ENCODE measurements at regions not wholly inside any gene's neighbourhood (a gene's known extent, or its start where the extent isn't known, plus 50 kb on each side); places are given as distances from the start of the nearest gene placed in this dataset.

GRCh38 chr22:47612311-47612910 is 850.0 kb downstream of the TBC1D22A start:
- WGBS (ENCODE audit: insufficient coverage) = 82% methylated on average over 17 of the region's 17 CpGs
- intact Hi-C loops (cut with micrococcal nuclease) = no loop called here
- H3K36me3 Mint-ChIP-seq = no peaks in the 10 kb centered on the region
- TF ChIP-seq, protein P1, sequence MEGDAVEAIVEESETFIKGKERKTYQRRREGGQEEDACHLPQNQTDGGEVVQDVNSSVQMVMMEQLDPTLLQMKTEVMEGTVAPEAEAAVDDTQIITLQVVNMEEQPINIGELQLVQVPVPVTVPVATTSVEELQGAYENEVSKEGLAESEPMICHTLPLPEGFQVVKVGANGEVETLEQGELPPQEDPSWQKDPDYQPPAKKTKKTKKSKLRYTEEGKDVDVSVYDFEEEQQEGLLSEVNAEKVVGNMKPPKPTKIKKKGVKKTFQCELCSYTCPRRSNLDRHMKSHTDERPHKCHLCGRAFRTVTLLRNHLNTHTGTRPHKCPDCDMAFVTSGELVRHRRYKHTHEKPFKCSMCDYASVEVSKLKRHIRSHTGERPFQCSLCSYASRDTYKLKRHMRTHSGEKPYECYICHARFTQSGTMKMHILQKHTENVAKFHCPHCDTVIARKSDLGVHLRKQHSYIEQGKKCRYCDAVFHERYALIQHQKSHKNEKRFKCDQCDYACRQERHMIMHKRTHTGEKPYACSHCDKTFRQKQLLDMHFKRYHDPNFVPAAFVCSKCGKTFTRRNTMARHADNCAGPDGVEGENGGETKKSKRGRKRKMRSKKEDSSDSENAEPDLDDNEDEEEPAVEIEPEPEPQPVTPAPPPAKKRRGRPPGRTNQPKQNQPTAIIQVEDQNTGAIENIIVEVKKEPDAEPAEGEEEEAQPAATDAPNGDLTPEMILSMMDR (IDR thresholded peaks at IDR 0.05) = no peak
- no peaks in the 10 kb centered on the region for H3K9me3 Mint-ChIP-seq
- H3K4me1 Mint-ChIP-seq = no peaks in the 10 kb centered on the region
- Histone ChIP-seq H3K4me3 (ENCODE audit: low read length) (no peak overlapping the region), H3K27ac (ENCODE audit: low read length) (no peak overlapping the region), H3K27me3 (ENCODE audit: control insufficient read depth, insufficient read depth, low read length) (no peaks in the 10 kb centered on the region), H3K4me1 (ENCODE audit: control insufficient read depth, insufficient read depth, low read length) (no peaks in the 10 kb centered on the region), H3K9me3 (ENCODE audit: control insufficient read depth, insufficient read depth, low read length) (no peaks in the 10 kb centered on the region), H3K36me3 (ENCODE audit: control insufficient read depth, insufficient read depth, low read length) (no peaks in the 10 kb centered on the region)
- no peak overlapping the region for H3K4me3 Mint-ChIP-seq
- no peak for DNase-seq
- H3K27ac Mint-ChIP-seq = no peak overlapping the region
- no peak for ATAC-seq
- H3K27me3 Mint-ChIP-seq (ENCODE audit: low read depth in 2 of 2) = peaks cover 0 to 5% of the 10 kb centered on the region in 2 donors

DNA sequence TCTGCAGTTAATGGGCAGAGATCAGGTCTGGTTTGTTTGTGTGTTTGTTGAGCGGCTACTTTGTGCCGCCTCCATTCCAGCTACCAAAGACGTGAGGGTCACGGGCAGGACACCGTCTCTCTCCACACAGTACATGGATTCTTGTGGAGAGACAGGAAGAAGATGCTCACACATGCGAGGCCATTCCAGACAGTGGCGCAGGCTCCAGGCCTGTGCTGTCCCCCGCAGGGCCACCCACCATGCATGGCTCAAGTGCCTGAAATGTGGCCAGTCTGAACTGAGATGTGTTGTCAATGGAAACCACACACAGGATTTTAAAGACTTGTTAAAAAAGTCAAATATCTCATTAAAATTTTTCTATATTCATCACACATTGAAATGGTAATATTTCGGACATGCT is 848.3 kb downstream of the TBC1D22A start:
- Histone ChIP-seq H3K36me3 (ENCODE audit: control insufficient read depth, insufficient read depth, low read length) (no peaks in the 10 kb centered on the region), H3K27me3 (ENCODE audit: control insufficient read depth, insufficient read depth, low read length) (no peaks in the 10 kb centered on the region), H3K9me3 (ENCODE audit: control insufficient read depth, insufficient read depth, low read length) (no peaks in the 10 kb centered on the region), H3K27ac (ENCODE audit: low read length) (no peak overlapping the region), H3K4me1 (ENCODE audit: control insufficient read depth, insufficient read depth, low read length) (no peaks in the 10 kb centered on the region), H3K4me3 (ENCODE audit: low read length) (no peak overlapping the region)
- 92% methylated on average over 8 of the region's 9 CpGs for WGBS (ENCODE audit: insufficient coverage)
- no peak overlapping the region for H3K4me3 Mint-ChIP-seq
- DNase-seq (no peak), ATAC-seq (no peak)
- intact Hi-C loops (cut with micrococcal nuclease) = no loop called here
- peaks cover 0 to 5% of the 10 kb centered on the region in 2 donors for H3K27me3 Mint-ChIP-seq (ENCODE audit: low read depth in 2 of 2)
- H3K9me3 Mint-ChIP-seq = no peaks in the 10 kb centered on the region
- H3K4me1 Mint-ChIP-seq = no peaks in the 10 kb centered on the region
- no peaks in the 10 kb centered on the region for H3K36me3 Mint-ChIP-seq
- TF ChIP-seq, protein P1 (IDR thresholded peaks at IDR 0.05) = no peak
- no peak overlapping the region for H3K27ac Mint-ChIP-seq

DNA sequence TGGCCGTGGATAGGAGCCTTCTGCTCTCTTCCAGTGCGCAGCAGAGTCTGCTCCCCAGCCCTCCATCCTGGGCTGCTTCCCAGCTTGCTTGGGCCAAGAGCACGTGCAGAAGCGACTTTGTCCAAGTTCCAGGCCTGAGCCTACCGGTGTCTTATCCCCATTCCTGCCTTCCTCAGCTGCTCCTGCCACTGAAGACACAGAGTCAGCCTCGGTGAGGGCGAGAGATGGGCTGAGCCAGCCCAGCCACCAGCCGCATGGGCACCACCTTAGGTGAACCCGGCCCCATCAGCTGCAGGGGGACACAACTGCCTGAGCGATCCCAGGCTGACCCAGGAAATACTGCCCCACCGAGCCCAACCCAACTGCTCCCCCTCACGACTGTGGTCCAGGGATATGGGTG is 847.8 kb downstream of the TBC1D22A start:
- 86% methylated on average over 12 of the region's 12 CpGs for WGBS (ENCODE audit: insufficient coverage)
- DNase-seq = no peak
- H3K9me3 Mint-ChIP-seq = no peaks in the 10 kb centered on the region
- Histone ChIP-seq H3K4me3 (ENCODE audit: low read length) (no peak overlapping the region), H3K27me3 (ENCODE audit: control insufficient read depth, insufficient read depth, low read length) (no peaks in the 10 kb centered on the region), H3K9me3 (ENCODE audit: control insufficient read depth, insufficient read depth, low read length) (no peaks in the 10 kb centered on the region), H3K27ac (ENCODE audit: low read length) (no peak overlapping the region), H3K36me3 (ENCODE audit: control insufficient read depth, insufficient read depth, low read length) (no peaks in the 10 kb centered on the region), H3K4me1 (ENCODE audit: control insufficient read depth, insufficient read depth, low read length) (no peaks in the 10 kb centered on the region)
- H3K27me3 Mint-ChIP-seq (ENCODE audit: low read depth in 2 of 2) = peaks cover 0 to 5% of the 10 kb centered on the region in 2 donors
- no peaks in the 10 kb centered on the region for H3K4me1 Mint-ChIP-seq
- no peak overlapping the region for H3K4me3 Mint-ChIP-seq
- H3K36me3 Mint-ChIP-seq = no peaks in the 10 kb centered on the region
- TF ChIP-seq, protein P1 (IDR thresholded peaks at IDR 0.05) = no peak
- intact Hi-C loops (cut with micrococcal nuclease) = no loop called here
- no peak overlapping the region for H3K27ac Mint-ChIP-seq
- ATAC-seq = no peak

GRCh38 chr22:47609653-47610052 is 847.2 kb downstream of the TBC1D22A start:
- TF ChIP-seq, protein P1 (IDR thresholded peaks at IDR 0.05) = no peak
- Mint-ChIP-seq H3K27ac (no peak overlapping the region), H3K9me3 (no peaks in the 10 kb centered on the region), H3K36me3 (no peaks in the 10 kb centered on the region), H3K4me1 (no peaks in the 10 kb centered on the region), H3K27me3 (ENCODE audit: low read depth in 2 of 2) (peaks cover 0 to 5% of the 10 kb centered on the region in 2 donors), H3K4me3 (no peak overlapping the region)
- ATAC-seq (no peak), DNase-seq (no peak)
- 76% methylated on average over 13 of the region's 13 CpGs for WGBS (ENCODE audit: insufficient coverage)
- Histone ChIP-seq H3K4me3 (ENCODE audit: low read length) (no peak overlapping the region), H3K27ac (ENCODE audit: low read length) (no peak overlapping the region), H3K4me1 (ENCODE audit: control insufficient read depth, insufficient read depth, low read length) (no peaks in the 10 kb centered on the region), H3K36me3 (ENCODE audit: control insufficient read depth, insufficient read depth, low read length) (no peaks in the 10 kb centered on the region), H3K9me3 (ENCODE audit: control insufficient read depth, insufficient read depth, low read length) (no peaks in the 10 kb centered on the region), H3K27me3 (ENCODE audit: control insufficient read depth, insufficient read depth, low read length) (no peaks in the 10 kb centered on the region)
- intact Hi-C loops (cut with micrococcal nuclease) = no loop called here
